Right ventricle myocardium superior (tissue), 1 donor: ENCODE measurements at regions not wholly inside any gene's neighbourhood (a gene's known extent, or its start where the extent isn't known, plus 50 kb on each side); places are given as distances from the start of the nearest gene placed in this dataset.

Experiments used
- ATAC-seq: fragments of 200-7000 bp; cut with Tn5 transposase; one replicate; pipeline ENCODE4 v1.9.1; 2020; ENCODE audit warnings: mild to moderate bottlenecking; ENCODE audit not compliant: poor library complexity
- DNase-seq: peaks from one replicate; pipeline ENCODE4 v3.0.0-alpha.2; 2020
- intact Hi-C: fragments of 100-400 bp; cut with DNase I; formaldehyde crosslinking; loops from one replicate; pipeline ENCODE4 v1.11.2; 2022
- donor health status: DM: no; HTN: yes; CAD: no; lungs with severe emphysema.

DNA sequence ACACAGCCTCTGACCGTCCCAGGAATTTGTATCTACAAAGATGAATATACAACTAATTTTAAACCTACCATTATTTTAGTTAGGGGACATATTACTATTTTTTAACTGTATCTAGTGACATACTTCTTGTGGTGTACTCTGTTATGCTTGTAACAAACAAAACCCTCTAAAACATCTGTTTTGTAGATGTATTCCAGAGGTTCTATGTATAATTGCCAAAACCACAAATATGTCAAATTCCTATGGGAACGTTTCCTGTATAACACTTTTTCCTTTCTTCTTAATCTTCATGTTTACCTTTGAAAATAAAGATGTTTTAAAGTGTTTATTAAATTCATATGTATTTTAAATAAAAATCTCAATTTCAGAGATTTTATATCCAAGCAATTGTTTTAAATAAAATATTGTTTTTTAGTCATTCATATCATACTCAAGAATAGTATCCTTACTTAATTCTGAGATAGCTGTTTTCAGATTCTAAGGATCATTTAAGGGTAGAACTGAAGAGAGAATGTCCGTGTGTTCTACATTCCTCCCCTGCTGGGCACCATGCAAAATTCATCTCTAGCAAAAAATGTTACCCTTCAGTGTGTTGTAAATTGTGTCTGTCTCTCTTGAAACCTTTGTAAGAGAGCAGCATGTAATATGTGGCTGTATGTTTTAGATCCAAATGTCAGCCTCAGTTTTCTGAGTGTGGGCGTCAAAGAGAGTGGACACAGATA is 1327.7 kb downstream of the EFNB2 start:
- no peak for ATAC-seq
- intact Hi-C loops = no loop called here
- no peak for DNase-seq

DNA sequence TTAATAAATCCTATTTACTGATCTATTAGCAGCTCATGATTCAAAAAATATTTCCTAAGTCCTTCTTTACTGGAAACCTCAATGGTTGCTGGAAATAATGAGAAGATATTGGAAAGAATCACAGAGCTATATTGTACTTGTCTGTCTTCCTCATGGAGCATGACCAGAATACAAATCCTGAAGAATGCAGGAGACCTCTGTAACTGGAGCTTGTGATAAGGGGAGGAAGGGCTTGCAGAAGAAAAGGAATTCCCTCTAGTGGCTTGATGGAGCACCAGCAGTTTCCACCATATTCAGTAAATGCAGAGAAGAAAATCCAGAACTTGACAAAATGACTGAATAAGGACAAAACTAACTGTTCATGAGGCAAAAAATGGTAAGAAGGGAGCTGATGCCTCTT is 1333.1 kb downstream of the EFNB2 start:
- intact Hi-C loops = no loop called here
- no peak for DNase-seq
- ATAC-seq = no peak

DNA sequence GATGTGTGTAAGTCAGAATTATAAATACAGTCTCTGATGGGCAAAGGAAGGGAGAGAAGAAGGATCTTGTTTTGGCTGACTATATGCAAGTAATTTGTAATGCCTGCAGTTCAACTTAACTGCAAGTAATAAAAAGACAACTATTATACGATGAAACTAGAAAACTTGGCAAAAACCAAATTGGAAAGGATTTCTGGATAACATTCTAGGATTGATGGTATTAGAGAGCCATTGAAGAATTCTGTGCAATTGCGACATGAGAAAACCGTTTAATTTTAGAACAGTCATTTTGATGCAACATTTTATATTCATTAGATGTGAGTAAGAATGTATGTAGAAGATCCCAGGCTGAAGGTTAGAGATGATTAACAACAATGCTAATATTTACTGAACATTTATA is 1334.1 kb downstream of the EFNB2 start:
- intact Hi-C loops = no loop called here
- DNase-seq (no peak), ATAC-seq (no peak)

DNA sequence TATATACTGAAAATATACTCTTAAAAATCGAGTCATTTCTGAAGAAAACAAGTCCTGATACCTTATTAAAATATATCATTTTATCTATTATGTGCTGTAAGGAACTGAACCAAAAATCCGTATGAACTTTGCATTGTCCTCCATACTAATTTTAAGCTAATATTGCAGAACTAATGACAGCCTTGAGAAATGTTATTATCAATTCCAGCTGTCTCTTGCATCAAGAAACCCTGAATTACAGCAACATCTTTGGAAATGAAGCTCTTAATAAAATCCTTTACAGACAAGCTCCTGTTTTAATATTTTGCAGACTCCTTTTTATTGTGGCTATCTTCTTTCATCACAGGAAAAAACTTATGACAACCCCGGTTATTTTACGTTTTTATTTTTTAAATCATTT is 1335.3 kb downstream of the EFNB2 start:
- intact Hi-C loops = no loop called here
- no peak for ATAC-seq
- no peak for DNase-seq

DNA sequence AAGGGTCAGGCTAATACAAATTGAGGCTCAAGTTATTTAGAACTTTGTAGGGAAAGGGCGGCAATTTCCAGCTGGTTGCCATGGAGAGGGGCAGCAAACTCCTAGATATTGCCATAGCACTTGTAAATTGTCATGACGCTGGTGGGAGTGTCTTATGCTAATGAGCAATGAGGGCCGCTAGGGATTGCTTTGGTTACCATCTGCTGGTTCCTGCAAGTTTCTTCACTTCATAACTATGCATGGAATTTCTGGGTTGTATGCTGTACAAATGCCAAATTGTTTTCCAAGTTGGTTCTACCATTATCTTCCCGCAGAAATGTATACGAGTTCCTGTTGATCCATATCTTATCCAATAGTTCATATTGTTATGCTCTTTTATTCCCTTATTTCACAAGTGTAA is 1339.4 kb downstream of the EFNB2 start:
- DNase-seq = no peak
- ATAC-seq = no peak
- intact Hi-C loops = no loop called here

DNA sequence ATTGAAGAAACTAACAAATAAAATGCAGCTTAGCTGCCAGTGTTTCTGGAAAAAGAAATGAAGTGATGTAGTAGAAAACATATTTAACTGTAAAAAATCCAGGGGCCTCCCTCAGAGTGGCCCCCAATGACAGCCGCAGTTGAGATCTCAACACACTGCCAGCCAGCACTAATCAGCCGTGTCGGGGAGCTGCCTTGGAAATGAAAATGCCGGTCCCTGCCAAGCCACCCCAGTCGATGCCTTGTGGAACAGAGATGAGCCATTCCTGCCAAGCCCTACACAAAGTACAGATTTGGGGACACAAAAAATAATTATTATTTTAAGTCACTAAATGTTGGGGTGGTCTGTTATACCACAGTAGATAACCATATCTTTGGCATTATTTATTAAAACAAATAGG is 1342.4 kb downstream of the EFNB2 start:
- intact Hi-C loops = no loop called here
- no peak for ATAC-seq
- DNase-seq = no peak

DNA sequence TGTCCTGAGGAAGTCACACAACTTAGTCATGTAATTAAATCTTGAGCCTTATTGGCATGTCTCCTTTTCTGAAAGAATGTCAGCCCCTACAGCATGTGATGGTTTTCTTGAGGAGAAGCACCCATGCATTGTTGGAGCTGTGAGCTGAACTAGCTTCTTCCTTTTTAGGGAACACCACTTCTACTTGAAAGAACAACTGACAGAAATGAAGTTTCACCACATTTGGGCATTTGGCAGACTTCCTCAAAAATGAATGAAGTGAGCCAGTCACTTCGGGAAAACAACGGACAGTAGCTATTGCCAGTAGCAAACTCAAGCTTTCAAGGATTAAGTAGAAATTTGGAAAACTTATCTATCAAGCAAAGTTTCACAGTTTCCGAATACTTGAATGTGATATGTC is 1351.3 kb downstream of the EFNB2 start:
- no peak for DNase-seq
- intact Hi-C loops = no loop called here
- ATAC-seq = no peak

DNA sequence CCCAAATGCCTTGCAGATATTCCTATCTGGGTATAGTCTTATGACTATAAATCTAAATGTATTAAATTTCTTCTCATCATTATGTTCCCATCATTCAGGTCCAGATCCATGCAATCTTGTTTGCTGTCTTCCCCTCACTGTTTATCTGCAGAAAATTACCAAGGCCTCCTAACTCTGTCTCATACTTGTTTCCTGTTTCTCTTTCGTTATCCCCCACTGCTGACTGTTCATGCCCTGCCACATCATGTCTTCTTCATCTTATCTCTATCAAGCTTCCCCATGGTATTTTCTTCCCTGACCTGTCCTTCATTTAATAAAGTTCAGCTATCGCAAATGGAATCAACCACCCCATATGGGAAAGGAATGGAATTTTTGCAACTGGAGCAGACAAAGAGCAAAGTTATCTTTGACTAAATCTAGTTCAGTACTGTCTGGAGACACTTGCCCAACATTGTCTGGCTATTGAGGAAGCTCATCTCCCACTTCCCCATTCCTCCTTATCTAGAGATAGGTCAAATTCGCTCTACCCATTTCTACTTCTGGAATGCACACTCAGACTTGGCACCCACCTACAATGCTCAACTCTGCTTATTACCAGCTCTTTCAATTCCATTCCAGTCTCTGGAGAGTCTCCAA is 1358.1 kb downstream of the EFNB2 start:
- DNase-seq (no peak), ATAC-seq (no peak)
- intact Hi-C loops = no loop called here

DNA sequence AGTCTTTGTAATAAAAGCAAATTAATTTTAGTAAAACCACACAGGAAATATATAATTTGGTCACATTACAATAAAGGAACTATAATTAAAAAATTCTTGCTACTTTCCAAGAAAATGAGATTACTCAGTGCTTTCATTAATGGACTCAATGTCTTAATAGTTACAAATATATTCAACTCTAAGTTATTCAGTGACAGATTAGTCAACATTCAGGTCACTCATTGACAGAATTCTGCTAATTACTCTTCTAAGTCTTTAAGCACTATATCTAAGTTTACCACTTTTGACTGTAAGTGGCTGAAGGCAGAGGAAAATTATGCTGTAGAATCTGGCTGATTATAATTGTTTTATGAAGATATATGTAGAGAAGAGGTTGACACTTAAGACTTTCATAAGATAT is 1365.0 kb downstream of the EFNB2 start:
- ATAC-seq (no peak), DNase-seq (no peak)
- intact Hi-C loops = no loop called here

DNA sequence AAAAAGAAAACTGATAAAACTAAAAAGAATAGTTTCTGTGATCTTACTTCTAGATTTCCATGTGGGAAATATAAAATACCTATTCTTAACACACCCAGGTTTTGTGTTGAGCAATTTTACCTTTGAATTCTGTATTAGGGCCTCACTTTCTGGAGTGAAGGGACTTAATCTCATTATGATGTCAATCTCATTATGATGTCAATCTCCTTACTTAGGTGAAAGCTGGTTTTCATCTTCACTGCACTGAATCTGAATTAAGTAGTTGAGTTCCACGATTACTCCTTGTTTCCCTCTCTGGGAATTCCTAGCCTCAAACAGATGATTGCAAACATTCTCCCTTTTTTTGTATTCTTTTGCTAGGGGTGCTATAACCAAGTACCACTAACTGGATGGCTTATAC is 1367.2 kb downstream of the EFNB2 start:
- DNase-seq = no peak
- no peak for ATAC-seq
- intact Hi-C loops = no loop called here

DNA sequence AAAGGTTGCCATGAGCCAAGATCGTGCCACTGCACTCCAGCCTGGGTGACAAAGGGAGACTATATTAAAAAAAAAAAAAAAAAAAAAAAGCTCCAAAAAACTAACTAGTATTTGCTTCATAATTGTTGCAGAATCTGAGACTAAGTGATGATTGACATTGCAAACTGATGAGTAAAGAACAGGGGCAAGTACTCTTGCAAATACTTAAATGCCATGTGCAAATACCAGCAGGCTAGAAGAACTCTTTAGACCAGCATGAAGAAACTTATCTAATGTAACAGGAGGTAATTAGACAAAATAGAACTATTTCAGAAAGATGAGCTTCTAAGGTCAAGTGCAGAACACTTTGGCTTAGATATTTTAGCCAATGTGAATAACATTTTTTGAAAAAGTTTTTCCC is 1368.1 kb downstream of the EFNB2 start:
- DNase-seq (no peak), ATAC-seq (no peak)
- intact Hi-C loops = no loop called here

DNA sequence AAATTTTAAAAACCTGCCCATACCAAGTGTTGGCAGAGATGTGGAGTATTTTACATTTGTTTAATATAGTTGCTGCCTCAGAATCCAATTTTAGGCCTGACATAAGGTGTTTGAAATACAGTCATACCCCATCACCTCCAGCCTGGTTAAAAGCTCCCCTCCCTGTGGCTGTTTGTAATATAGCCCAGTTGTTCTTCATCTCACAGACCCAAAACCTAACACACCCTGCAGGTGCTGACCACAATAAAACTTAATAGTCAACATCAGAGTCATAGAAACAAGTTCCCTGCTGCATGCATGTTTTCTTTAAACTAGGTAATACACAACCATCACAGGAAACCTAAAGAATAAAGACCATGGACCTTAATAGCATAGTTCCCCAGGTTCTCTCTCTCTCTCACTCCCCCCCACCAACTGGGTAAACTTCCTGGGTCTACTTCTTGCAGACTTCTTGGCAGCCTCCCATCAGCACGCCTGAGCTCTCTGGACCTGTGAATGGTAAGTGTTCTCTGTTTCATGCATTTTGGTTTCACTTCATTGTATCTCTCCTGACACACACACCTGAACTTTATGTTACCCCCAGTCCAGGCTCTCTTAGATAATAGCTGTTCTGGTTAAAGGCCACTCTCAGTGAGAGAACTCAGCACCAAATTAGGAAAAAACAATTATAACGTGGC is 1369.9 kb downstream of the EFNB2 start:
- intact Hi-C loops = no loop called here
- DNase-seq = no peak
- no peak for ATAC-seq

DNA sequence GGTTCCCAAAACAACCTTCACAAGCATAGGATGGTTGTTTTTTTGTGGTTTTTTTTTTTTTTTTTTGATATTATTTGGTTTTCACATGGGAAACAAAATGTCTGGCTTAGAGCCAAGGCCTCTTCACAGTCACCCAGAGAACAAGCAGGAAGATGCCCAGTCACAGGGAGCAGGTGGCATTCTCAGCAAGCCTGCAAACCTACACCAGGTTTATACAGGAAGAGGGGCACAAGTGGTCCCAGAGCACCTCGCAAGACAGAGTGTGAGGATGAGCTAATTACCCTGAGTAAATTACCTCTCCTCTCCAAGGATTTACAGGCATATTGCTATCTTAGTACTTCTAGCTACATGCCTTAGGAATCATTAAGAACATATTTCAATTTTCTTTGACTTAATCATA is 1375.6 kb downstream of the EFNB2 start:
- intact Hi-C loops = no loop called here

DNA sequence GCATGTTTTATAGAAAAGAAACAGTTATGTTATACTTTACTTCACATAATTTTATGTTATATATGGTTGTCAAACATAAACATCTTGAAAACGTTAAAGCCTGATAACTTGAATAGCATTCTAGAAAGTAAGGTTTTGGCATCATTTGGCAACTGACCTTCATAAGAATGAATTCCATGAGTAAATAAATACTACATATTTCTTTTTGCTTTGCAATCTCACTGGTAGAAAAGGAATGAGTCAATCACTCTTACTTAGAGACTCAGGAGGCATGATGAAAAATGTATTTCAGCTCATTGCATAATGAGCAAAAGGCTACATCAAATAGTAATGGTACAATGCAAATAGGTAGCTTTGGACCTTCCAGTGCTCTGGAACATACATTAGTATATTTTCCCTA is 1381.9 kb downstream of the EFNB2 start:
- DNase-seq = no peak
- intact Hi-C loops = no loop called here
- ATAC-seq = no peak

More for the DNA sequence above, 1375.6 kb downstream of the EFNB2 start:
- ATAC-seq (no peak), DNase-seq (no peak)

DNA sequence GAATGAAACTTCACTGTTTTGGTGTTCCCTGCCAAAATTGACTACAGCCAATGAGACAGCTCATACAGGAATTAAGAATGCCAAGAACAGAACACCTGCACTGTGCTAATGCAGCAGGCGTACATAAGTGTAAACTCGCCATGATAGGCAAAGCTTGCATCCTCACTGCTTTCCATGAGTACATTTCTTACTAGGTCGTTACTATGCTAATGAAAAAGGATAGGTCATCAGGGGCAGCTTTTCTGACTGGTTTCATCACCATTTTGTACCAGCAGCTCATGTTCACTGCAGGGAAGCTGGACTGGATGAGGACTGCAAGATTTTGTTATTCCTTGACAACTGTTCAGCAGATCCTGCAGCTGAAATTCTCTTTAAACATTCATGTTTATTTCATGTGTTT is 1383.8 kb downstream of the EFNB2 start:
- DNase-seq (no peak), ATAC-seq (no peak)
- intact Hi-C loops = no loop called here

DNA sequence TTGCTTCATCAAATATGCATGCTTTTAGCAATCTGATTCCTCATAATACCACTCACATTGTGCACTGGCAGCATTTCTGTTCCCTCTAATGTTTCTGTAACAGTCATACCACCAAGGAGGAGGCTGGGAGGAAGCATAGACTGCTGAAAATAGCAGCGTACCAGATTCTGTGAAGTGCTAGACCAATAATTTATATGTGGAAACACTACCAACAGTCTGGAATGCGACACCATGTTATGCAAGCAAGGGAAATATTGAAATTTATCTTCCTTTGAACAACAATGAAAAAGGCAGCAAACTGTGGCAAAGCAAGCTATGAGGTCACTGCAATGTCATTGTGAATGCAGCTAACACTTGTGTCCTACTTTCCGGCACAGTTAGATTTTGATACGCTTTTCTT is 1388.0 kb downstream of the EFNB2 start:
- DNase-seq (no peak), ATAC-seq (no peak)
- intact Hi-C loops = no loop called here

DNA sequence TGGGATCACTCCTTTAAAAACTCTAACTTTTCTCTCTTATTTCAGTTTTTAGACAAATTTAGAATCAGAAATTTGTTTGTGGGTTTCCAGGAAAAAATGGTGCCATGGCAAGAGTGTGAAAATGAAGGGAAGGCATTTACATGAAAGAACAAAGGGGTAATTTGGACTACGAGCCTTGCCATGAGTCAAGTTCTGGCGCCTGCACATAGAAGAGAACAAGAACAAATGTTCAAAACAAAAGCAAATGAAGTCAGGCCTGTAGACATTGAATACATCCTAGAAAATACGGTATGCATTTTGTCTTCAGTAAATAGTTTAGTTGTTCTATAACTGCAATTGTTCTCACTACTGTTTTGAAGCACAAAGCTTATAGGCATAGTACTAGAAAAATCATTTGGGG is 1390.5 kb downstream of the EFNB2 start:
- intact Hi-C loops = no loop called here
- ATAC-seq (no peak), DNase-seq (no peak)

DNA sequence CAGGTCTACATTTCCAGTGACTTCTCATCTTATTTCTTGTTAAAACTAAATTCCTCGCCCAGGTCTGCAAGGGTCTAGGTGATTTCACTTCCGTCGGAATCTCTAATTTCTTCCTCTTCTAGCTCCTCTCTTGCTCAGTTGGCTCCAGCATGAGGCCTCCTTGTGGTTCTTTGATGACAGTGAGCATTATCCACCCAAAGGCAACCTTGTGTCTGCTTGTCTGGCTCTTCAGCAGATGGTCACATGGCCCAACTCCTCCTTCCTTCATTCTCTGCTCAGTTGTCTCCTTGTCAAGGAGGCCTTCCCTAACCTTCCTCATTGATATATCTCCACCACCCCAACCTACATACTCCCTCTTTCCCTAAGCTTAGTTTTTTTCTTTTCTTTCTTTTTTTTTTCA is 1391.4 kb downstream of the EFNB2 start:
- DNase-seq = no peak
- intact Hi-C loops = no loop called here
- ATAC-seq = no peak

DNA sequence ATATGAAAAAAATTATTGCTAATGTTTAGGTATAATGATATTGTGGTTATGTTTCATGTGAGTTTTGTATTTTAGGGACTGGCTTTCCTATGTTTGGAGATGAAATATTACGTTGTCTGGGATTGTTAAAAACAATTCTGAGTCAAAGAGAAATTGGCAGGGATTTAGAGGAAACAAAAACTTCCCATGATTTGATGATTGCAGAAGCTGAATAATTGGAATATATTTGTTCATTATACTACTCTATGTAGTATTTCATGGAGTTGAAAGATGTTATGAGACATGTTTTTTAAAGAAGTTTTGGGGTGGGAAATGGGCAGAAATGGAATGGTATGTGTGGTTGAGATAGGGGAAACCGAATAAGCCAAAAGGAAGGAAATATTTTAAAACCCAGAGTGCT is 1392.9 kb downstream of the EFNB2 start:
- intact Hi-C loops = no loop called here
- ATAC-seq (no peak), DNase-seq (no peak)
